ENCODE measurements at regions not wholly inside any gene's neighbourhood (a gene's known extent, or its start where the extent isn't known, plus 50 kb on each side); places are given as distances from the start of the nearest gene placed in this dataset.
"Not testable (repeated sequence)": the region's sequence is repeated elsewhere in the genome, so short reads cannot be mapped to it uniquely, and the experiment has no call there.

GRCh38 chr22:23473901-23474300 is 106.2 kb downstream of the IGLL1 start:
- Histone ChIP-seq H3K36me3 (ENCODE audit: low read depth) (no peaks in the 10 kb centered on the region), H3K27me3 (ENCODE audit: insufficient read depth, poor library complexity, severe bottlenecking) (no peaks in the 10 kb centered on the region), H3K4me3 (ENCODE audit: severe bottlenecking) (no peak overlapping the region), H3K27ac (ENCODE audit: poor library complexity, severe bottlenecking) (no peak overlapping the region), H3K4me1 (ENCODE audit: insufficient read depth, poor library complexity, severe bottlenecking) (no peaks in the 10 kb centered on the region), H3K9me3 (ENCODE audit: severe bottlenecking) (no peaks in the 10 kb centered on the region)
- TF ChIP-seq CTCF (IDR thresholded peaks at IDR 0.05; ENCODE audit: poor library complexity, severe bottlenecking), result no peak
- ATAC-seq (ENCODE audit: low read depth) (no peak), DNase-seq (ENCODE audit: low spot score) (no peak)

GRCh38 chr22:23472376-23472775 is 107.7 kb downstream of the IGLL1 start:
- not testable (repeated sequence) for H3K4me3 ChIP-seq (ENCODE audit: severe bottlenecking)

GRCh38 chr22:23471698-23472097 is 108.4 kb downstream of the IGLL1 start:
- no peak for TF ChIP-seq CTCF (IDR thresholded peaks at IDR 0.05; ENCODE audit: poor library complexity, severe bottlenecking)
- Histone ChIP-seq H3K36me3 (ENCODE audit: low read depth) (no peaks in the 10 kb centered on the region), H3K27ac (ENCODE audit: poor library complexity, severe bottlenecking) (no peak overlapping the region), H3K4me3 (ENCODE audit: severe bottlenecking) (no peak overlapping the region), H3K4me1 (ENCODE audit: insufficient read depth, poor library complexity, severe bottlenecking) (no peaks in the 10 kb centered on the region), H3K27me3 (ENCODE audit: insufficient read depth, poor library complexity, severe bottlenecking) (no peaks in the 10 kb centered on the region), H3K9me3 (ENCODE audit: severe bottlenecking) (no peaks in the 10 kb centered on the region)
- no peak for ATAC-seq (ENCODE audit: low read depth)
- no peak for DNase-seq (ENCODE audit: low spot score)

More at GRCh38 chr22:23472376-23472775, 107.7 kb downstream of the IGLL1 start:
- not testable (repeated sequence) for H3K27me3 ChIP-seq (ENCODE audit: insufficient read depth, poor library complexity, severe bottlenecking); H3K9me3 ChIP-seq (ENCODE audit: severe bottlenecking); H3K36me3 ChIP-seq (ENCODE audit: low read depth); DNase-seq (ENCODE audit: low spot score); H3K27ac ChIP-seq (ENCODE audit: poor library complexity, severe bottlenecking); H3K4me1 ChIP-seq (ENCODE audit: insufficient read depth, poor library complexity, severe bottlenecking); ATAC-seq (ENCODE audit: low read depth)

- no peak for DNase-seq (ENCODE audit: low spot score)
- Histone ChIP-seq H3K4me3 (ENCODE audit: severe bottlenecking) (no peak overlapping the region), H3K27me3 (ENCODE audit: insufficient read depth, poor library complexity, severe bottlenecking) (no peaks in the 10 kb centered on the region), H3K9me3 (ENCODE audit: severe bottlenecking) (no peaks in the 10 kb centered on the region), H3K4me1 (ENCODE audit: insufficient read depth, poor library complexity, severe bottlenecking) (no peaks in the 10 kb centered on the region), H3K36me3 (ENCODE audit: low read depth) (no peaks in the 10 kb centered on the region), H3K27ac (ENCODE audit: poor library complexity, severe bottlenecking) (no peak overlapping the region)
- no peak for TF ChIP-seq CTCF (IDR thresholded peaks at IDR 0.05; ENCODE audit: poor library complexity, severe bottlenecking)
- ATAC-seq (ENCODE audit: low read depth), result no peak
Measured at GRCh38 chr22:23470811-23471389, 109.2 kb downstream of the IGLL1 start.

GRCh38 chr22:23467721-23468294 is 112.3 kb downstream of the IGLL1 start:
- DNase-seq (ENCODE audit: low spot score), result no peak
- no peak for ATAC-seq (ENCODE audit: low read depth)
- Histone ChIP-seq H3K9me3 (ENCODE audit: severe bottlenecking) (no peaks in the 10 kb centered on the region), H3K27ac (ENCODE audit: poor library complexity, severe bottlenecking) (no peak overlapping the region), H3K27me3 (ENCODE audit: insufficient read depth, poor library complexity, severe bottlenecking) (peaks cover 8% of the 10 kb centered on the region), H3K4me3 (ENCODE audit: severe bottlenecking) (no peak overlapping the region), H3K36me3 (ENCODE audit: low read depth) (no peaks in the 10 kb centered on the region), H3K4me1 (ENCODE audit: insufficient read depth, poor library complexity, severe bottlenecking) (no peaks in the 10 kb centered on the region)
- TF ChIP-seq CTCF (IDR thresholded peaks at IDR 0.05; ENCODE audit: poor library complexity, severe bottlenecking), result no peak

Measured in RWPE2 (cell line).